Liver (tissue), 8 donors: ENCODE measurements at regions not wholly inside any gene's neighbourhood (a gene's known extent, or its start where the extent isn't known, plus 50 kb on each side); places are given as distances from the start of the nearest gene placed in this dataset.
"Not testable (repeated sequence)": the region's sequence is repeated elsewhere in the genome, so short reads cannot be mapped to it uniquely, and the experiment has no call there.

Experiments used
- DNase-seq: peaks from one replicate; pipeline ENCODE4 v3.0.0-alpha.2; 2017; ENCODE audit warnings: low spot score
- H3K27ac ChIP-seq, 2 donors: one replicate each; pipeline ENCODE4 v1.7.0; 2013; ENCODE audit warnings: inconsistent platforms in 2 of 2, low read length in 2 of 2, control low read depth in 1 of 2, low read depth in 1 of 2, mild to moderate bottlenecking in 1 of 2
- H3K27me3 ChIP-seq, 4 donors: one replicate each; pipeline versions ENCODE4 v1.6.1 to v1.7.0; 2013; ENCODE audit warnings: low read length in 3 of 4, inconsistent platforms in 1 of 4, mild to moderate bottlenecking in 1 of 4, moderate library complexity in 1 of 4; ENCODE audit not compliant: control insufficient read depth in 4 of 4, insufficient read depth in 4 of 4
- H3K36me3 ChIP-seq, 4 donors: one replicate each; pipeline versions ENCODE4 v1.6.1 to v1.7.0; 2013; ENCODE audit warnings: low read length in 3 of 4, mild to moderate bottlenecking in 3 of 4, low read depth in 1 of 4, moderate library complexity in 1 of 4; ENCODE audit not compliant: control insufficient read depth in 4 of 4, insufficient read depth in 3 of 4
- H3K4me1 ChIP-seq, 4 donors: one replicate each; pipeline versions ENCODE4 v1.6.1 to v1.7.0; 2013; ENCODE audit warnings: low read length in 3 of 4, mild to moderate bottlenecking in 3 of 4, moderate library complexity in 1 of 4; ENCODE audit not compliant: control insufficient read depth in 4 of 4, insufficient read depth in 4 of 4
- H3K4me3 ChIP-seq, 3 donors: one replicate each; pipeline versions ENCODE4 v1.6.1 to v1.7.0; 2013; ENCODE audit warnings: low read length in 3 of 3, control low read depth in 1 of 3, low read depth in 1 of 3, mild to moderate bottlenecking in 1 of 3
- H3K9ac ChIP-seq, 2 donors: one replicate each; pipeline ENCODE4 v1.7.0; 2013; ENCODE audit warnings: low read length in 2 of 2, mild to moderate bottlenecking in 2 of 2, moderate library complexity in 2 of 2, control low read depth in 1 of 2, low read depth in 1 of 2
- H3K9me3 ChIP-seq, 4 donors: one replicate each; pipeline versions ENCODE4 v1.6.1 to v1.7.0; 2013; ENCODE audit warnings: low read length in 3 of 4; ENCODE audit not compliant: control insufficient read depth in 4 of 4
- ATF3 ChIP-seq: IDR thresholded peaks from 2 replicates; pipeline ENCODE4 v1.6.1; 2016; ENCODE audit warnings: antibody characterized with exemption
- CTCF ChIP-seq: fragments of 150-350 bp; IDR thresholded peaks from 2 replicates; pipeline ENCODE4 v1.5.1; 2017; ENCODE audit warnings: improper control_type of control experiment, low read depth, low read length; ENCODE audit not compliant: missing input control
- EGR1 ChIP-seq, 2 donors: IDR thresholded peaks; 2 replicates each; pipeline ENCODE4 v1.6.1; 2016 to 2018; ENCODE audit warnings: antibody characterized with exemption in 2 of 2, low read depth in 2 of 2
- FOXA1 ChIP-seq: IDR thresholded peaks from 2 replicates; pipeline ENCODE4 v1.6.1; 2016; ENCODE audit warnings: antibody characterized with exemption
- FOXA2 ChIP-seq: IDR thresholded peaks from 2 replicates; pipeline ENCODE4 v1.6.1; 2016; ENCODE audit warnings: antibody characterized with exemption
- GABPA ChIP-seq, 2 donors: IDR thresholded peaks in 1 of 2; conservative IDR thresholded peaks in 1 of 2; 2 replicates each; pipeline ENCODE4 v1.6.1; 2016; ENCODE audit warnings: antibody characterized with exemption in 2 of 2, mild to moderate bottlenecking in 1 of 2, moderate library complexity in 1 of 2
- HNF4A ChIP-seq, 2 donors: conservative IDR thresholded peaks; 2 replicates each; pipeline ENCODE4 v1.6.1; 2016; ENCODE audit warnings: antibody characterized with exemption in 2 of 2, mild to moderate bottlenecking in 2 of 2
- HNF4G ChIP-seq: IDR thresholded peaks from 2 replicates; pipeline ENCODE4 v1.6.1; 2016; ENCODE audit warnings: antibody characterized with exemption
- JUND ChIP-seq, 2 donors: IDR thresholded peaks; 2 replicates each; pipeline ENCODE4 v1.6.1; 2016; ENCODE audit warnings: antibody characterized with exemption in 2 of 2
- NR2F2 ChIP-seq: IDR thresholded peaks from 2 replicates; pipeline ENCODE4 v1.6.1; 2016; ENCODE audit warnings: antibody characterized with exemption
- RXRA ChIP-seq, 2 donors: IDR thresholded peaks; 2 replicates each; pipeline ENCODE4 v1.6.1; 2017 to 2018; ENCODE audit warnings: antibody characterized with exemption in 2 of 2, mild to moderate bottlenecking in 1 of 2
- SP1 ChIP-seq: IDR thresholded peaks from 2 replicates; pipeline ENCODE4 v1.6.1; 2018; ENCODE audit warnings: antibody characterized with exemption, mild to moderate bottlenecking
- TAF1 ChIP-seq: conservative IDR thresholded peaks from 2 replicates; pipeline ENCODE4 v1.6.1; 2016; ENCODE audit warnings: antibody characterized with exemption, mild to moderate bottlenecking
- YY1 ChIP-seq: IDR thresholded peaks from 2 replicates; pipeline ENCODE4 v1.6.1; 2016; ENCODE audit warnings: antibody characterized with exemption, mild to moderate bottlenecking
- WGBS: extraction: QIAGEN DNeasy Blood & Tissue Kit; methylation state at CpG from one replicate; pipeline ENCODE4 v1.1.7; 2013; 5-methylcytosine and 5-hydroxymethylcytosine counted together
- TF ChIP-seq, protein P1 (sequence below): IDR thresholded peaks from 2 replicates; pipeline ENCODE4 v1.6.1; 2016; ENCODE audit warnings: antibody characterized with exemption, mild to moderate bottlenecking
- TF ChIP-seq, protein P2 (sequence below): IDR thresholded peaks from 2 replicates; pipeline ENCODE4 v1.6.1; 2016; ENCODE audit warnings: antibody characterized with exemption
- donor health status: healthy.
- donor health status: healthy.
- donor health status: healthy.
- donor health status: healthy.
- donor health status: healthy.

GRCh38 chr15:66889298-66889697 lies 176.1 kb upstream of the SMAD3 start:
- not testable (repeated sequence) for H3K36me3 ChIP-seq, DNase-seq, H3K27ac ChIP-seq, H3K9me3 ChIP-seq, H3K4me1 ChIP-seq, H3K4me3 ChIP-seq, H3K27me3 ChIP-seq, H3K9ac ChIP-seq

DNA sequence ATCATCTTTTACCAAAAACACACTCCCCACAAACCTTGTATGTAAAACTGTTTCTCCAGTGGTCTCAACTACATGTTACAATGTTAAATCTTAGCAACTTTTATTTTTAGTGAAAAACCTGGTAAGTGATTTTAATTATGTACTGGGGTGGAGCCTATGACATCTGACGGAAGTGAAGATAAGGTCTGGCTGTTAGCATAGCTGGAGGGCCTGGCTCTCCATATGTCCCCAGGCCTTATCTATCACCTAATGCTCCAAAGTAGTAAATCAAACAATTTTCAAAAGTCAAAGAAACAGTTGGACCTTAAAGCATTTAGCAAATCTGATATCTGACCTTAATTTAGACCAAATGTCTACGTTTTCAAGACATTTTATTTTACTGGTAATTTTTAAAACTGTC lies 173.6 kb upstream of the SMAD3 start:
- no peak for DNase-seq
- TF ChIP-seq, protein P1, sequence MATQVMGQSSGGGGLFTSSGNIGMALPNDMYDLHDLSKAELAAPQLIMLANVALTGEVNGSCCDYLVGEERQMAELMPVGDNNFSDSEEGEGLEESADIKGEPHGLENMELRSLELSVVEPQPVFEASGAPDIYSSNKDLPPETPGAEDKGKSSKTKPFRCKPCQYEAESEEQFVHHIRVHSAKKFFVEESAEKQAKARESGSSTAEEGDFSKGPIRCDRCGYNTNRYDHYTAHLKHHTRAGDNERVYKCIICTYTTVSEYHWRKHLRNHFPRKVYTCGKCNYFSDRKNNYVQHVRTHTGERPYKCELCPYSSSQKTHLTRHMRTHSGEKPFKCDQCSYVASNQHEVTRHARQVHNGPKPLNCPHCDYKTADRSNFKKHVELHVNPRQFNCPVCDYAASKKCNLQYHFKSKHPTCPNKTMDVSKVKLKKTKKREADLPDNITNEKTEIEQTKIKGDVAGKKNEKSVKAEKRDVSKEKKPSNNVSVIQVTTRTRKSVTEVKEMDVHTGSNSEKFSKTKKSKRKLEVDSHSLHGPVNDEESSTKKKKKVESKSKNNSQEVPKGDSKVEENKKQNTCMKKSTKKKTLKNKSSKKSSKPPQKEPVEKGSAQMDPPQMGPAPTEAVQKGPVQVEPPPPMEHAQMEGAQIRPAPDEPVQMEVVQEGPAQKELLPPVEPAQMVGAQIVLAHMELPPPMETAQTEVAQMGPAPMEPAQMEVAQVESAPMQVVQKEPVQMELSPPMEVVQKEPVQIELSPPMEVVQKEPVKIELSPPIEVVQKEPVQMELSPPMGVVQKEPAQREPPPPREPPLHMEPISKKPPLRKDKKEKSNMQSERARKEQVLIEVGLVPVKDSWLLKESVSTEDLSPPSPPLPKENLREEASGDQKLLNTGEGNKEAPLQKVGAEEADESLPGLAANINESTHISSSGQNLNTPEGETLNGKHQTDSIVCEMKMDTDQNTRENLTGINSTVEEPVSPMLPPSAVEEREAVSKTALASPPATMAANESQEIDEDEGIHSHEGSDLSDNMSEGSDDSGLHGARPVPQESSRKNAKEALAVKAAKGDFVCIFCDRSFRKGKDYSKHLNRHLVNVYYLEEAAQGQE = no peak
- TF ChIP-seq GABPA (IDR thresholded peaks at IDR 0.05 in 1 of 2, conservative IDR thresholded peaks at IDR 0.05 in 1 of 2) = no peak
- TF ChIP-seq HNF4A (conservative IDR thresholded peaks at IDR 0.05) = no peak
- TF ChIP-seq JUND (IDR thresholded peaks at IDR 0.05) = no peak
- no peak for TF ChIP-seq CTCF
- TF ChIP-seq ATF3 = no peak
- no peak for TF ChIP-seq NR2F2
- TF ChIP-seq EGR1 (IDR thresholded peaks at IDR 0.05; ENCODE audit: low read depth in 2 of 2) = no peak
- TF ChIP-seq SP1 = no peak
- TF ChIP-seq YY1 = no peak
- TF ChIP-seq FOXA2 = no peak
- TF ChIP-seq HNF4G = no peak
- TF ChIP-seq RXRA (IDR thresholded peaks at IDR 0.05) = no peak
- no peak for TF ChIP-seq TAF1
- no peak for TF ChIP-seq FOXA1
- TF ChIP-seq, protein P2, sequence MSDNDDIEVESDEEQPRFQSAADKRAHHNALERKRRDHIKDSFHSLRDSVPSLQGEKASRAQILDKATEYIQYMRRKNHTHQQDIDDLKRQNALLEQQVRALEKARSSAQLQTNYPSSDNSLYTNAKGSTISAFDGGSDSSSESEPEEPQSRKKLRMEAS = no peak
- 59% methylated on average over 2 of the region's 2 CpGs for WGBS
- no peaks in the 10 kb centered on the region for H3K36me3 ChIP-seq
- H3K9ac ChIP-seq = no peak overlapping the region
- H3K4me1 ChIP-seq = no peaks in the 10 kb centered on the region
- no peaks in the 10 kb centered on the region for H3K9me3 ChIP-seq
- H3K27ac ChIP-seq = no peak overlapping the region
- H3K4me3 ChIP-seq = no peak overlapping the region
- no peaks in the 10 kb centered on the region for H3K27me3 ChIP-seq
